ENCODE measurements at regions not wholly inside any gene's neighbourhood (a gene's known extent, or its start where the extent isn't known, plus 50 kb on each side); places are given as distances from the start of the nearest gene placed in this dataset.

DNA sequence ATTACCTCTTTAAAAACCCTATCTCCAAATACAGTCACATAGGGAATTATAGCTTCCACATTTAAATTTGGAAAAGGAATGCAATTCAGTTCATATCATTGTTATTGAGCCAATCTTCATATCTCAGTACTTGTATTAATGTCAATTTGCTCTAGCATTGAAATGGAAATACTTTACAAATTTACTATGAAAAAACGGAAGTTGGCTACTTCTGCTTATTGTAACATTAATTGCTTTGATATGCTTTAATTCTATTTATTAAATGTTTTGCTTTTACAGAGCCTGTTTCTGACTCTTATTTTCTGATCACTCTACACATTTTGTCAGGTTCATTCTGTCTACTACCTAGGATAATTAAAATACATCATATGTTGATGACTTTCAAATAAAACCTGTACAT is 412.6 kb downstream of the KCNJ3 start:
- DNase-seq = no peak

DNA sequence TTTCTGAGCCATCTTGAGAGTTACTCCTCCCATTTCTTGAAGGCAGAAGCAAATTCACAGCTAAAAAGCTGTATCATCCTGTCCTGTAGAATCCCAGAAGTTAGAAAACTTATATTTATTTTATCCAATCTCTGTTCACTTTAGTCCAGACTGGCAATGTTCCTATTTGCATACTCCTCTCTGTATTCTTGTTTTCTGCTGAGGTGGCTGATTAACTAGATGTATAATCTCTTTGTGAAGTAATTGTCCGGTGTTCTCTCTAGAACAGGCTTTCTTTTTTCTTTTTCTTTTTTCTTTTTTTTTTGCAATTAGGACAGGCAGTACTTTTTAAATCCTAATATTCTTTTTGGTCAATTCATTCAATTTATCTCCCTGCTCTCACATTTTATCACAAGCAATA is 411.0 kb downstream of the KCNJ3 start:
- no peak for DNase-seq

DNA sequence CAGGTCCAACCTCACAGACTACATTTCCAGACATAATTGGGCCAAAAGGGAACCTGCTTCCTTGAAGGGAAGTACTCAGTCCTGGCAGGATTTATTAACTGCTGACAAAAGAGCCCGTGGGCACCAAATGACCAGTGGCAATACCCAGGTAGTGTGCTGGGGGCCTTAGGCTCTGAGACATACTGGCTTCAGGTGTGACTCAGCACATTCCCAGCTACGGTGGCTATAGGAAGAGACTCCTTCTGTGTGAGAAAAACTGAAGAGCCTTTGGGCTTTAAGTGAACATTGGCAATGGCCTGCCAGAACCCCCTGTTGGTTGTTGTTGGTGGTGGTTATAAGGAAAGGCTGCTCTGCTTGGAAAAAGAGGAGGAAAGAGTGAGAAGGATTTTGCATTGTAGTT is 401.8 kb downstream of the KCNJ3 start:
- DNase-seq = no peak

GRCh38 chr2:155099784-155100183 is 401.3 kb downstream of the KCNJ3 start:
- DNase-seq = no peak

- DNase-seq = no peak
Measured at GRCh38 chr2:155095613-155096012, 397.1 kb downstream of the KCNJ3 start.

DNA sequence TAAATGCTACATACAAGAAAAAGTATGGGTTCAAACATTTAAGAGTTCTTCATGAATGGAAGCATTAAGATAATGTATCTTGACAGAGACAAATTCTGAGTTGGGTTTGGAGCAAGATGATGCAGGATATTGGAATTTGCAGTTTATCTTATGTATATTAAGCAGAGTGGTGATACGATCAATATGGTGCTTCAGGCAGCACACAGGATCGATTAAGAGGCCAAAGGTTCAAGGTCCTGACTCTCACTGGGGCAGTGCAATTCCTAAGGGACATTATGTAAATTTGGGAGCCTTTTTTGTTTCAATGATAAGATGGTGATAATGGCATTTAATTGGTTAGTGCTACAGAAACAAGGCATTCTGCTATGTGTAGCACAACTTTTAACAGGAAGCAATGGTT is 381.9 kb downstream of the KCNJ3 start:
- no peak for DNase-seq

GRCh38 chr2:155070489-155070888 is 372.0 kb downstream of the KCNJ3 start:
- no peak for DNase-seq

DNA sequence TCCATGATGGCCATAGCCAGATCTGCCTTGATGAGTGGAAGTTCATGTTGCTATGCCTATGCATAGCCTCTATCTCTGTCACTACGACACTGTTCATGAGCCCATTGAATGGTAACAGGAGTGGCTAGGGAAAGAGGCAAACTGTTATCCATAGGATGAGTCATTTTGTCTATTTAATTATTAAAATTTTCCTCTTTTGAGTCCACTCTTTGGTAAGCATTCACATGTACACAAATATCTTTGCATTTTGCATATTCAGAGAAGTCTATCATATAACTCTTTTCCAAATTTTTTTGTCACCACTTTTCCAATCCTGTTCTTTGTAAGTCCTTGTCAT is 364.4 kb downstream of the KCNJ3 start:
- no peak for DNase-seq

GRCh38 chr2:155062250-155062921 is 363.9 kb downstream of the KCNJ3 start:
- no peak for DNase-seq

- no peak for DNase-seq
Measured at GRCh38 chr2:155060896-155061295, 362.4 kb downstream of the KCNJ3 start.

DNA sequence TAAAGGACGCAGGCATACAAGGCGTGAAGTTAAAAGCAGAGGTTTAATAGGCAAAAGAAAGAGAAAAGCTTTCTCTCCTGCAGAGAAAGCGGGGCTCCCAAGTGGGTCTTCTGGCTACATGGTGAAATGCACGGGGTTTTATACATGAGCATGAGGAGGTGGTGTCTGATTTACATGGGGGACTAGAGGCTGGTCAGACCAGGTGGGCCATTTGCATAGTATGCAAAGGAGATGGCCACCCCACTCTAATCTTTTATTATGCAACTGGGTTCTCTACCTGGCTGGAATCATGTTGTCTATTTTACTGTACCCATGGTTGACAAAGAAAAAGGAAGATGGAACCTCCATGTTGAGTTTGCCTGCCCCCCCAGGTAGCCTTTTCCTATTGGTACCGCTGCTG is 356.2 kb downstream of the KCNJ3 start:
- no peak for DNase-seq

- no peak for DNase-seq
Measured at GRCh38 chr2:155043097-155043496, 344.6 kb downstream of the KCNJ3 start.

GRCh38 chr2:155035308-155035707 is 336.8 kb downstream of the KCNJ3 start:
- DNase-seq = no peak

- DNase-seq = no peak
Measured at GRCh38 chr2:155033652-155034051, 335.2 kb downstream of the KCNJ3 start.

- DNase-seq = no peak
Measured at GRCh38 chr2:155030296-155030695, 331.8 kb downstream of the KCNJ3 start.

DNA sequence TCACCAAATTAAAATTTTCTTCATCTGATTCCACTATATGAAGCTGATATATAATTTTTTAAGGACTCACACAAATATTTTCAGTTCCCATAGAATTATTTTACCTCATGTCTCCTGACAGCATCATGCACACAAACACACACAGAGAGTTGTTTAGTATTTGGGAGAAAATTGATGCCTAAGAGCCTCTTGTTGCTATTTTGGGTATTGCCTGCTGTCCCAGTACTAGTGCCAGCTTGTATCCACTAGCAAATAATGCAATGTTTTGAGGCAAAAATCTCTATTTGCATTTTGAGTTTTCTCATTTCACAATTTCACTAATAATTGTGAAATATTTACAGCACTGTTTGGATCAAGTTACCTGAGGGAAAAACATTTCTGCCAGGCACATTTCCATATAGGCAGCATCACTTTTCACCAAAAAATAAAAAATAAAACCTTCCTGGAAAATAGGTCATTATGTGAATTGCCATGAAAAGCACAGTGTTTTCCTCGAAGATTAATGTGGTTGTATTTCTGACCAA is 328.2 kb downstream of the KCNJ3 start:
- no peak for DNase-seq

- no peak for DNase-seq
Measured at GRCh38 chr2:155023674-155024073, 325.2 kb downstream of the KCNJ3 start.

GRCh38 chr2:155022531-155022930 is 324.0 kb downstream of the KCNJ3 start:
- DNase-seq = no peak

DNA sequence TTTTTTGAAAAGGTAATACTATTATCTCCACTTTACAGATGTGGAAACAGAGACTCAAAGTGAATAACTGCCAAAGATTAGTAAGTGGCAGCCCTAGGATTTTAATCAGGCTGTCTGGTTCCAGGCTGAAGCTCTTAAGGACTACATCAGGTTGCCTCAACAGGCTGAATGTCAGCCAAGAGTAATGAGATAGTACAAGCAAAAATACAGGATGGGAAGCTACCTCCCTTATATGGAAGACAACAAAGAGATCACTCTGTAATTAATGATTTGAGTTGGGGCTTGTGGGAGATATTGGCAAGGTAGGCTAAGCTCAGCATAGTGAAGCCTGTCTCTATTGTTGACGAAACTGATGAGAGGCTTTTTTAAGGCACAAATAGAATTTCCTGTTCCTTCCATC is 323.1 kb downstream of the KCNJ3 start:
- no peak for DNase-seq

DNA sequence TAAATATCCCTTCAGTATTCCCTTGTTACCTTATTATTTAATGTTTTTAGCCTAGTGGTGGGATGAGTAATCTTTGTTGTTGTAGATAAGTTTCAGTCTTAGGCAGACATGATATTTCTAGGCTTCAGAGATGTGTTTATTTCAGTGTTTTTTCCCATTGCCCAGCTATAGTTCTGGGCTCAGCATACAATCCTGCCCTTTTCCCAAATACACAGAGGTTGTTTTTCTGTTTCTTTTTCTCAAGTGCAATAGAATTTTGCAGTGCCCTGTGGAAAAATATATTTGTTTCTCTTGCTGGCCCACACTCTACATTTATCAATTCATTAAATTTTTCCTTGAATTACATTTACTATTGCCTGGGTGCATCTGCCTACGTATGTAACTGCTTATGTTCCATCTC is 321.8 kb downstream of the KCNJ3 start:
- no peak for DNase-seq

DNA sequence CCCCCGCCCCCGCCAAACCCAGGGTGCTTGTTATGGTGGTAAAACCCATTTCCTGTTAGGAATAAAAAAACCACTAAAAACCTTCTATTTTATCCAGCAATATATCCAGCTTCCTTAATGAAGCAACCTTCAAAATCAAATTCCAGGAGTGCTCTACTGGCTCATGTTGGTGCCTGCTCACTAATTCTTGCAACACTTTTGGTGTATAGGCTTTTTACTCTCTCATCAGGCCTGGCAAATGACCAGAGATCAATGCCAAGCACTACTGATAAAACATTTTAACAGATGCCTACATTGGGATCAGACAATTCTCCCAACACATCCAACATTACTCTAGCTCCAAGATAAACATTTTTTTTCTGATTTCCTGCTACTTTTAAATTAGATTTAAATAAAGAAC is 312.4 kb downstream of the KCNJ3 start:
- DNase-seq = no peak

DNA sequence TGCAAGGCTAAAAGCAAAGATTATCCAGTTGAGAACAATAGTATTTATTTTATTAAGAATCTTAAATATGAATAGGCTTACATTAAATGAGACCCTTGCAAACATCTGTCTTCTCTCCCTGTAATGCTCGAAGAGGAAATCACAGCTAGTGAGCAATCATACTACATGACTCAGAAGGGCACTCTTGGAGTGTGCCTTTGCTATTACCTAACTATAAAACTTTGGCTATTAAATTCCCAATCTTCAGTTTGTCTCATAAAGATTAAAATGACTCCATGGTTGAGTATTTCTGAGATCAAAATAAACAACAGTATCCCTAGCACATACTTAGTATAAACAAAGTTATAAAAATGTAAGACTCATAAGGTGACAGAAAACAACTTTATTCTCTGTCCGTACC is 296.9 kb downstream of the KCNJ3 start:
- DNase-seq = no peak

DNA sequence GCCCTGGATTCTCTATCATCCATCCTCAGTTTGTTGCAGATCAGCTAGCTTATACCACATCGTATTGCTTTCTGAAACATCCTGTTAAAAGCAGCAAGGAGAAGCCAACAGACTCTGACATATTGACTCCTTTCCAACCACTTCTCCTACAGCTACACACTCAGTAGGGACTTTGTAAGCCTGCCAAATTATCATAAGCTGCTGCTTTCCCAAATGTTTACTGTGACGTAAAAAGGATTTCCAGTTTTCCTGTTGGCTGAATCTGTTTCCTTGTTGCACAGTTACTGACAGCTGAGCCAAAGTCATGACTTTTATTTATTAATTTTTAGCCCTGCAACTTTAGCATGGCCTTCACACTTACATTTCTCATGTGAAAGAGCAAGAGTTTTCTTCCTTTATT is 294.3 kb downstream of the KCNJ3 start:
- no peak for DNase-seq

GRCh38 chr2:154978710-154979109 is 280.2 kb downstream of the KCNJ3 start:
- DNase-seq = no peak

- DNase-seq = no peak
Measured at GRCh38 chr2:154978244-154978643, 279.7 kb downstream of the KCNJ3 start.

GRCh38 chr2:154974041-154974440 is 275.5 kb downstream of the KCNJ3 start:
- DNase-seq = no peak

All from AML-193 (cell line).